IMR-90 (cell line): ENCODE measurements at regions not wholly inside any gene's neighbourhood (a gene's known extent, or its start where the extent isn't known, plus 50 kb on each side); places are given as distances from the start of the nearest gene placed in this dataset.

Source experiments
- ATAC-seq: fragments of 200-7000 bp; cut with Tn5 transposase; 2 replicates; pipeline ENCODE4 v1.9.1; 2020; ENCODE audit warnings: low read depth, mild to moderate bottlenecking, moderate library complexity
- BruUV-seq: library from RNA; stranded (reverse); fragments of 400-500 nt; replicated peaks from 2 replicates; lab custom pipeline; 2021; lab: Mats Ljungman, UMichigan
- CTCF ChIA-PET: fragments of 300-600 bp; formaldehyde crosslinking; extraction: SDS; loops from one replicate; lab custom pipeline; 2021; ENCODE audit warnings: antibody characterized with exemption; lab: Yijun Ruan, JAX
- POLR2A ChIA-PET: fragments of 300-600 bp; sonication (Branson Sonifier 250); formaldehyde crosslinking; loops from one replicate; lab custom pipeline; 2022; ENCODE audit warnings: antibody characterized with exemption; ENCODE audit not compliant: unreplicated experiment; lab: Charles Lee
- DNase-seq: peaks from one replicate; pipeline ENCODE4 v3.0.0; 2013
- H2AFZ ChIP-seq: replicated peaks from 2 replicates; pipeline ENCODE3; 2013; ENCODE audit warnings: low read length, mild to moderate bottlenecking; ENCODE audit not compliant: poor library complexity
- H2AK5ac ChIP-seq: 2 replicates; pipeline ENCODE4 v1.6.1; 2013; ENCODE audit warnings: low read depth, low read length, inconsistent platforms
- H2AK9ac ChIP-seq: replicated peaks from 2 replicates; pipeline ENCODE3; 2013; ENCODE audit warnings: mild to moderate bottlenecking, low read depth, low read length, moderate library complexity; ENCODE audit not compliant: poor library complexity
- H2BK120ac ChIP-seq: 2 replicates; pipeline ENCODE4 v1.6.1; 2013; ENCODE audit warnings: low read depth, low read length, inconsistent platforms
- H2BK15ac ChIP-seq: 3 replicates; pipeline ENCODE4 v1.6.1; 2013; ENCODE audit warnings: low read depth, low read length, inconsistent platforms
- H2BK20ac ChIP-seq: 2 replicates; pipeline ENCODE4 v1.6.1; 2013; ENCODE audit warnings: low read depth, mild to moderate bottlenecking, inconsistent platforms, low read length, moderate library complexity
- H2BK5ac ChIP-seq: 2 replicates; pipeline ENCODE4 v1.6.1; 2013; ENCODE audit warnings: mild to moderate bottlenecking, low read depth, low read length, inconsistent platforms; ENCODE audit not compliant: poor library complexity, severe bottlenecking
- H3K14ac ChIP-seq: replicated peaks from 2 replicates; pipeline ENCODE4 v1.6.1; 2013; ENCODE audit warnings: low read depth, low read length, inconsistent platforms
- H3K18ac ChIP-seq: 2 replicates; pipeline ENCODE4 v1.6.1; 2013; ENCODE audit warnings: low read depth, low read length, control low read depth
- H3K23ac ChIP-seq: 2 replicates; pipeline ENCODE4 v1.6.1; 2013; ENCODE audit warnings: low read depth, low read length, inconsistent platforms
- H3K27ac ChIP-seq: 2 replicates; pipeline ENCODE4 v1.5.1; 2013; ENCODE audit warnings: mild to moderate bottlenecking, control low read depth, low read length; ENCODE audit not compliant: insufficient read depth
- H3K27me3 ChIP-seq: 2 replicates; pipeline ENCODE4 v1.6.1; 2013; ENCODE audit warnings: low read length; ENCODE audit not compliant: control insufficient read depth, insufficient read depth
- H3K36me3 ChIP-seq: 2 replicates; pipeline ENCODE4 v1.6.1; 2013; ENCODE audit warnings: low read length, mixed read lengths; ENCODE audit not compliant: control insufficient read depth, insufficient read depth
- H3K4ac ChIP-seq: 2 replicates; pipeline ENCODE4 v1.6.1; 2013; ENCODE audit warnings: low read depth, low read length, inconsistent platforms
- H3K4me1 ChIP-seq: 2 replicates; pipeline ENCODE4 v1.6.1; 2013; ENCODE audit warnings: low read length, mixed read lengths; ENCODE audit not compliant: control insufficient read depth, insufficient read depth
- H3K4me2 ChIP-seq: 2 replicates; pipeline ENCODE4 v1.6.1; 2013; ENCODE audit warnings: low read depth, mild to moderate bottlenecking, control low read depth, low read length, moderate library complexity
- H3K4me3 ChIP-seq: 2 replicates; pipeline ENCODE4 v1.5.1; 2013; ENCODE audit warnings: low read depth, mild to moderate bottlenecking, control low read depth, low read length, moderate library complexity; ENCODE audit not compliant: insufficient read depth
- H3K56ac ChIP-seq: 2 replicates; pipeline ENCODE4 v1.6.1; 2013; ENCODE audit warnings: low read length, inconsistent platforms; ENCODE audit not compliant: insufficient read depth; ENCODE audit errors: extremely low read depth
- H3K79me1 ChIP-seq, 2 experiments: 2 replicates each; pipeline ENCODE4 v1.6.1; 2013; ENCODE audit warnings: low read length in 2 of 2, inconsistent platforms in 1 of 2, low read depth in 1 of 2
- H3K9ac ChIP-seq: 2 replicates; pipeline ENCODE4 v1.6.1; 2013; ENCODE audit warnings: low read depth, low read length, control low read depth
- H3K9me1 ChIP-seq: 2 replicates; pipeline ENCODE4 v1.6.1; 2013; ENCODE audit warnings: low read length, inconsistent platforms; ENCODE audit not compliant: insufficient read depth
- H3K9me3 ChIP-seq: 2 replicates; pipeline ENCODE4 v1.6.1; 2013; ENCODE audit warnings: low read length; ENCODE audit not compliant: control insufficient read depth, insufficient read depth
- H4K20me1 ChIP-seq: 2 replicates; pipeline ENCODE4 v1.6.1; 2013; ENCODE audit warnings: low read length, inconsistent platforms; ENCODE audit not compliant: insufficient read depth
- H4K5ac ChIP-seq: 2 replicates; pipeline ENCODE4 v1.6.1; 2013; ENCODE audit warnings: mild to moderate bottlenecking, low read depth, low read length, control low read depth
- H4K8ac ChIP-seq, 2 experiments: 2 replicates each; pipeline ENCODE4 v1.6.1; 2013; ENCODE audit warnings: low read depth in 2 of 2, low read length in 2 of 2, control low read depth in 1 of 2, inconsistent platforms in 1 of 2
- H4K91ac ChIP-seq: 2 replicates; pipeline ENCODE4 v1.6.1; 2013; ENCODE audit warnings: low read depth, low read length, inconsistent platforms; ENCODE audit not compliant: insufficient read depth
- CTCF ChIP-seq: conservative IDR thresholded peaks from 2 replicates; pipeline ENCODE4 v1.5.1; 2012; ENCODE audit warnings: mild to moderate bottlenecking, low read depth, low read length, improper control_type of control experiment
- FOS ChIP-seq: fragments of 150-350 bp; IDR thresholded peaks from 2 replicates; pipeline ENCODE4 v1.6.1; 2016; ENCODE audit warnings: low read depth, low read length
- WGBS, 2 experiments: methylation state at CpG; one replicate each; pipeline versions ENCODE4 v1.1.5 to v1.1.7; 2013; ENCODE audit warnings: missing lambda C conversion rate in 2 of 2; ENCODE audit not compliant: insufficient read length in 1 of 2; ENCODE audit errors: extremely low coverage in 2 of 2; 5-methylcytosine and 5-hydroxymethylcytosine counted together
- dilution Hi-C: fragments of 300-500 bp; cut with HindIII; formaldehyde crosslinking; loops from one replicate; pipeline ENCODE4 v1.14.3; 2018; ENCODE audit warnings: low sequenced_read_pairs; ENCODE audit not compliant: unreplicated experiment
- in situ Hi-C: fragments of 300-500 bp; cut with MboI; formaldehyde crosslinking; loops from 3 replicates; pipeline ENCODE4 v1.14.3; 2019; ENCODE audit warnings: low sequenced_read_pairs, inconsistent platforms, mixed read lengths
- intact Hi-C: fragments of 100-400 bp; cut with micrococcal nuclease; formaldehyde crosslinking; loops from 2 replicates; pipeline ENCODE4 v1.10.0; 2022

GRCh38 chr4:105058177-105058812 is 88.4 kb upstream of the TET2 start:
- H3K9me3 ChIP-seq, result no peaks in the 10 kb centered on the region
- ChIA-PET CTCF (interaction anchor here (0.6 kb wide), 1 partner anchor 937 kb away, joined by 3 read pairs; no protein-coding TSS in a partner anchor), POLR2A (interaction anchor here (0.6 kb wide), 1 partner anchor 183 kb away, joined by 3 read pairs; no protein-coding TSS in a partner anchor)
- H3K9ac ChIP-seq, result no peak overlapping the region
- ATAC-seq (no peak), DNase-seq (peak; percentile 75)
- no peak overlapping the region for H3K14ac ChIP-seq
- no peak overlapping the region for H4K8ac ChIP-seq
- no peak overlapping the region for H4K91ac ChIP-seq
- no peak overlapping the region for H3K23ac ChIP-seq
- no peak overlapping the region for H2AK5ac ChIP-seq
- no peak overlapping the region for H4K5ac ChIP-seq
- no peaks in the 10 kb centered on the region for H3K27me3 ChIP-seq
- no peak overlapping the region for H2BK120ac ChIP-seq
- dilution Hi-C loops, result no loop called here
- whole genome bisulfite sequencing, 2 experiments, result no CpG with 5 or more reads among the region's 3 CpGs
- no peaks in the 10 kb centered on the region for H4K20me1 ChIP-seq
- H2BK20ac ChIP-seq, result no peak overlapping the region
- H2BK15ac ChIP-seq, result no peak overlapping the region
- TF ChIP-seq FOS (0 out of 2 replicates have a peak, but pooled peaks have one; percentile 25), CTCF (no peak)
- no peak overlapping the region for H2BK5ac ChIP-seq
- H3K56ac ChIP-seq, result no peak overlapping the region
- no peak overlapping the region for H3K4ac ChIP-seq
- H3K4me1 ChIP-seq, result peaks cover 2% of the 10 kb centered on the region
- intact Hi-C loops, result no loop called here
- no TSS peak for BruUV-seq
- H3K4me2 ChIP-seq, result no peak overlapping the region
- H2AK9ac ChIP-seq, result no peak overlapping the region
- no peaks in the 10 kb centered on the region for H3K79me1 ChIP-seq
- H3K36me3 ChIP-seq, result no peaks in the 10 kb centered on the region
- no peak overlapping the region for H2AFZ ChIP-seq
- H3K4me3 ChIP-seq, result no peak overlapping the region
- peaks cover 3% of the 10 kb centered on the region; the same call in 1 of the 2 replicates for H3K9me1 ChIP-seq
- in situ Hi-C loops, result no loop called here
- no peak overlapping the region for H3K18ac ChIP-seq
- H3K27ac ChIP-seq, result no peak overlapping the region
